ENCODE measurements at regions not wholly inside any gene's neighbourhood (a gene's known extent, or its start where the extent isn't known, plus 50 kb on each side); places are given as distances from the start of the nearest gene placed in this dataset.

GRCh38 chr10:29751684-29752083 is 116.9 kb upstream of the SVIL start:
- no peak for TF ChIP-seq EZH2 (IDR thresholded peaks at IDR 0.05)
- TF ChIP-seq POLR2AphosphoS5 (IDR thresholded peaks at IDR 0.05; ENCODE audit: borderline replicate concordance, low read depth, low read length): no peak

Data from SK-N-MC (cell line).